Trophoblast cell (in vitro differentiated cells and primary cell): ENCODE measurements at regions not wholly inside any gene's neighbourhood (a gene's known extent, or its start where the extent isn't known, plus 50 kb on each side); places are given as distances from the start of the nearest gene placed in this dataset.
"Not testable (repeated sequence)": the region's sequence is repeated elsewhere in the genome, so short reads cannot be mapped to it uniquely, and the experiment has no call there.

Source experiments
- DNase-seq, 2 donors: peaks; one replicate each; pipeline ENCODE4 v3.0.0-alpha.2; 2016
- H2AFZ ChIP-seq: 2 replicates; pipeline ENCODE4 v1.6.1; 2013; ENCODE audit warnings: low read length, moderate library complexity, mild to moderate bottlenecking; ENCODE audit not compliant: insufficient read depth, poor library complexity
- H2AK5ac ChIP-seq: 2 replicates; pipeline ENCODE4 v1.6.1; 2013; ENCODE audit warnings: mild to moderate bottlenecking, low read length
- H2BK120ac ChIP-seq: 2 replicates; pipeline ENCODE4 v1.6.1; 2013; ENCODE audit warnings: low read length, mild to moderate bottlenecking, moderate library complexity; ENCODE audit not compliant: insufficient read depth, poor library complexity
- H2BK12ac ChIP-seq: 2 replicates; pipeline ENCODE4 v1.6.1; 2013; ENCODE audit warnings: mild to moderate bottlenecking, low read length, moderate library complexity
- H2BK5ac ChIP-seq: 2 replicates; pipeline ENCODE4 v1.6.1; 2013; ENCODE audit warnings: low read length, low read depth, moderate library complexity, mild to moderate bottlenecking; ENCODE audit not compliant: poor library complexity
- H3K14ac ChIP-seq: 2 replicates; pipeline ENCODE4 v1.6.1; 2013; ENCODE audit warnings: mild to moderate bottlenecking, low read length
- H3K18ac ChIP-seq: 2 replicates; pipeline ENCODE4 v1.6.1; 2013; ENCODE audit warnings: mild to moderate bottlenecking, low read length
- H3K23ac ChIP-seq: 2 replicates; pipeline ENCODE4 v1.6.1; 2013; ENCODE audit warnings: low read length
- H3K27ac ChIP-seq: 2 replicates; pipeline ENCODE4 v1.5.1; 2013; ENCODE audit warnings: low read depth, mild to moderate bottlenecking, inconsistent platforms, low read length, moderate library complexity
- H3K27me3 ChIP-seq: 2 replicates; pipeline ENCODE4 v1.6.1; 2013; ENCODE audit warnings: inconsistent platforms, mild to moderate bottlenecking, low read length, moderate library complexity; ENCODE audit not compliant: insufficient read depth
- H3K36me3 ChIP-seq, 2 experiments: 1 replicate in 1 of 2; 2 replicates in 1 of 2; pipeline ENCODE4 v1.6.1; 2013; ENCODE audit warnings: low read length in 2 of 2, mild to moderate bottlenecking in 2 of 2, moderate library complexity in 1 of 2; ENCODE audit not compliant: insufficient read depth in 2 of 2, control insufficient read depth in 1 of 2
- H3K4ac ChIP-seq: 2 replicates; pipeline ENCODE4 v1.6.1; 2013; ENCODE audit warnings: low read depth, mild to moderate bottlenecking, low read length, moderate library complexity
- H3K4me1 ChIP-seq, 2 experiments: 1 replicate in 1 of 2; 2 replicates in 1 of 2; pipeline ENCODE4 v1.6.1; 2013; ENCODE audit warnings: low read length in 2 of 2, mild to moderate bottlenecking in 2 of 2, moderate library complexity in 1 of 2; ENCODE audit not compliant: insufficient read depth in 2 of 2, control insufficient read depth in 1 of 2
- H3K4me2 ChIP-seq: 2 replicates; pipeline ENCODE4 v1.6.1; 2013; ENCODE audit warnings: inconsistent platforms, mild to moderate bottlenecking, low read length, moderate library complexity
- H3K4me3 ChIP-seq: 2 replicates; pipeline ENCODE4 v1.5.1; 2013; ENCODE audit warnings: mild to moderate bottlenecking, low read depth, low read length, inconsistent platforms
- H3K79me1 ChIP-seq: one replicate; pipeline ENCODE4 v1.6.1; 2013; ENCODE audit warnings: low read length
- H3K79me2 ChIP-seq: 2 replicates; pipeline ENCODE4 v1.6.1; 2013; ENCODE audit warnings: low read length, mild to moderate bottlenecking; ENCODE audit not compliant: control insufficient read depth, insufficient read depth, poor library complexity
- H3K9ac ChIP-seq: 2 replicates; pipeline ENCODE4 v1.6.1; 2013; ENCODE audit warnings: mild to moderate bottlenecking, low read length
- H3K9me3 ChIP-seq: 2 replicates; pipeline ENCODE4 v1.6.1; 2013; ENCODE audit warnings: low read depth, mild to moderate bottlenecking, control low read depth, inconsistent platforms, low read length; ENCODE audit not compliant: insufficient read depth
- H4K12ac ChIP-seq: 2 replicates; pipeline ENCODE4 v1.6.1; 2013; ENCODE audit warnings: low read depth, mild to moderate bottlenecking, low read length, moderate library complexity
- H4K8ac ChIP-seq: 2 replicates; pipeline ENCODE4 v1.6.1; 2013; ENCODE audit warnings: low read depth, mild to moderate bottlenecking, low read length, moderate library complexity
- H4K91ac ChIP-seq: one replicate; pipeline ENCODE4 v1.6.1; 2013; ENCODE audit warnings: low read depth, mild to moderate bottlenecking, low read length, moderate library complexity
- WGBS: extraction: QIAGEN DNeasy Blood & Tissue Kit; methylation state at CpG from one replicate; pipeline ENCODE4 v1.1.7; 2013; ENCODE audit warnings: missing lambda C conversion rate; ENCODE audit not compliant: insufficient read length, insufficient coverage; ENCODE audit errors: extremely low coverage; 5-methylcytosine and 5-hydroxymethylcytosine counted together

DNA sequence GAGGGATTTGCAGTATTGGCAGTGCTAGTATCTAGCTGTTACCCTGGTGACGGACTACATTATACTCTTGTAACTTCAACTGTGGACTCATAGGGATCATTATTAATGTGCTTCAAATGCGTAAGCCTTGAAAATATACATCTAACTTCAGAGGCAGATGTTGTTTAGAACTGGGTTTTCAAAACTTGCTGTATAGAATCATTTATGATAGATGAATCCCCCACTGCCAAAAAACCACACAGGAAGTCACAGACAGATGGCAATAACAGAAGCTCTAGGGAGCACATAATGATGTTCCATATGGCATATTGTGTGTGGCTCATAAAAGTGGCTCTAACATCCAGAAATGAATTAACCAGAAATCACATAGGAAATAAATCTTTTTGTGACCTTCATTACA, 62.3 kb upstream of the RELL1 start:
- no peak overlapping the region for H3K9ac ChIP-seq
- H3K36me3 ChIP-seq: no peaks in the 10 kb centered on the region
- H4K91ac ChIP-seq: no peak overlapping the region
- no peak overlapping the region for H3K4me3 ChIP-seq
- no peak for DNase-seq
- H3K23ac ChIP-seq: no peak overlapping the region
- H2BK5ac ChIP-seq: no peak overlapping the region
- no peak overlapping the region for H4K8ac ChIP-seq
- H3K9me3 ChIP-seq: peaks cover 2% of the 10 kb centered on the region
- no peaks in the 10 kb centered on the region for H3K27me3 ChIP-seq
- H2BK12ac ChIP-seq: no peak overlapping the region
- no peak overlapping the region for H2BK120ac ChIP-seq
- no peak overlapping the region for H2AK5ac ChIP-seq
- H3K79me1 ChIP-seq: no peaks in the 10 kb centered on the region
- no peak overlapping the region for H3K14ac ChIP-seq
- H3K4me2 ChIP-seq: no peak overlapping the region
- H3K79me2 ChIP-seq: no peaks in the 10 kb centered on the region
- WGBS: no CpG with 5 or more reads among the region's 2 CpGs
- H4K12ac ChIP-seq: no peak overlapping the region
- no peak overlapping the region for H3K4ac ChIP-seq
- H3K18ac ChIP-seq: no peak overlapping the region
- no peaks in the 10 kb centered on the region for H3K4me1 ChIP-seq
- no peak overlapping the region for H2AFZ ChIP-seq
- no peak overlapping the region for H3K27ac ChIP-seq

GRCh38 chr4:37747772-37748330, 61.7 kb upstream of the RELL1 start:
- no peak for DNase-seq
- Histone ChIP-seq H3K9ac (no peak overlapping the region), H3K79me2 (no peaks in the 10 kb centered on the region), H3K4me2 (no peak overlapping the region), H2AK5ac (no peak overlapping the region), H3K79me1 (no peaks in the 10 kb centered on the region), H2BK12ac (no peak overlapping the region), H3K4ac (no peak overlapping the region), H3K23ac (no peak overlapping the region), H3K9me3 (peaks cover 2% of the 10 kb centered on the region), H3K27ac (no peak overlapping the region), H4K12ac (no peak overlapping the region), H3K4me1 (no peaks in the 10 kb centered on the region), H3K18ac (no peak overlapping the region), H2BK5ac (no peak overlapping the region), H3K4me3 (no peak overlapping the region), H2AFZ (no peak overlapping the region), H4K8ac (no peak overlapping the region), H4K91ac (no peak overlapping the region), H2BK120ac (no peak overlapping the region), H3K27me3 (no peaks in the 10 kb centered on the region), H3K36me3 (no peaks in the 10 kb centered on the region), H3K14ac (no peak overlapping the region)
- no CpG with 5 or more reads among the region's 6 CpGs for WGBS

DNA sequence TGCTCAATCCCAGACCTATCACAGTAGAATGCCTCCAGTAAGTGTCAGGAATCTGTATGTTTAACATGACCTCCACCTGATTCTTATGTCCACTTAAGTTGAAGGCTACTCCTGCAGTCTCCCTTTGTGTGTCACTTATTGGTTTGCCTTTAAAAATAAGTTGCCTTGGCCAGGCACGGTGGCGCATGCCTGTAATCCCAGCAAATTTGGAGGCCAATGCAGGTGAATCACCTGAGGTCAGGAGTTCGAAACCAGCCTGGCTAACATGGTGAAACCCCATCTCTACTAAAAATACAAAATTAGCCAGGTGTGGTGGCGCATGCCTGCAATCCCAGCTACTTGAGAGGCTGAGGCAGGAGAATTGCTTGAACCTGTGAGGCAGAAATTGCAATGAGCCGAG, 60.7 kb upstream of the RELL1 start:
- H4K8ac ChIP-seq, H2BK12ac ChIP-seq, H3K14ac ChIP-seq, H2BK5ac ChIP-seq, H3K9ac ChIP-seq, H2AK5ac ChIP-seq, H3K18ac ChIP-seq, H2AFZ ChIP-seq, H3K4me1 ChIP-seq, H3K4me2 ChIP-seq, H4K91ac ChIP-seq, H3K79me2 ChIP-seq, H3K79me1 ChIP-seq, H3K4ac ChIP-seq, H3K4me3 ChIP-seq, H3K9me3 ChIP-seq, H4K12ac ChIP-seq, DNase-seq, H2BK120ac ChIP-seq, H3K36me3 ChIP-seq, H3K27me3 ChIP-seq, H3K23ac ChIP-seq, H3K27ac ChIP-seq: not testable (repeated sequence)
- no CpG with 5 or more reads among the region's 5 CpGs for WGBS

- no peak overlapping the region for H3K9ac ChIP-seq
- H2BK12ac ChIP-seq: no peak overlapping the region
- H3K36me3 ChIP-seq: no peaks in the 10 kb centered on the region
- H3K23ac ChIP-seq: no peak overlapping the region
- H3K4me1 ChIP-seq: no peaks in the 10 kb centered on the region
- no peak overlapping the region for H2BK5ac ChIP-seq
- no peak overlapping the region for H2AFZ ChIP-seq
- no peak overlapping the region for H2AK5ac ChIP-seq
- no peak overlapping the region for H3K4ac ChIP-seq
- no peak overlapping the region for H3K4me2 ChIP-seq
- no peak overlapping the region for H3K4me3 ChIP-seq
- no peak for DNase-seq
- no peak overlapping the region for H4K91ac ChIP-seq
- H4K12ac ChIP-seq: no peak overlapping the region
- H3K27me3 ChIP-seq: no peaks in the 10 kb centered on the region
- no peak overlapping the region for H3K18ac ChIP-seq
- H3K9me3 ChIP-seq: peaks cover 2% of the 10 kb centered on the region
- no peak overlapping the region for H4K8ac ChIP-seq
- no peaks in the 10 kb centered on the region for H3K79me1 ChIP-seq
- H3K27ac ChIP-seq: no peak overlapping the region
- H2BK120ac ChIP-seq: no peak overlapping the region
- no peak overlapping the region for H3K14ac ChIP-seq
- no peaks in the 10 kb centered on the region for H3K79me2 ChIP-seq
Measured at GRCh38 chr4:37745946-37746345, 59.8 kb upstream of the RELL1 start.
